NB4 (cell line): ENCODE measurements at regions not wholly inside any gene's neighbourhood (a gene's known extent, or its start where the extent isn't known, plus 50 kb on each side); places are given as distances from the start of the nearest gene placed in this dataset.

Source experiments
- DNase-seq: peaks from one replicate; pipeline ENCODE4 v3.0.0; 2010; ENCODE audit warnings: low read depth
- H3K4me3 ChIP-seq: one replicate; pipeline ENCODE4 v1.5.1; 2011; ENCODE audit warnings: mild to moderate bottlenecking, low read depth, low read length, moderate library complexity
- MYC ChIP-seq: IDR thresholded peaks from 2 replicates; pipeline ENCODE4 v1.6.1; 2011; ENCODE audit warnings: low read depth, low read length
- POLR2A ChIP-seq: IDR thresholded peaks from 2 replicates; pipeline ENCODE4 v1.6.1; 2011; ENCODE audit warnings: mild to moderate bottlenecking; ENCODE audit not compliant: insufficient read length; ENCODE audit errors: extremely low read depth
- TF ChIP-seq, protein P1 (sequence below): IDR thresholded peaks from one replicate; pipeline ENCODE4 v1.5.1; 2012; ENCODE audit warnings: low read depth, low read length
- TF ChIP-seq, protein P2 (sequence below): IDR thresholded peaks from 2 replicates; pipeline ENCODE4 v1.6.1; 2011; ENCODE audit warnings: low read depth, low read length

DNA sequence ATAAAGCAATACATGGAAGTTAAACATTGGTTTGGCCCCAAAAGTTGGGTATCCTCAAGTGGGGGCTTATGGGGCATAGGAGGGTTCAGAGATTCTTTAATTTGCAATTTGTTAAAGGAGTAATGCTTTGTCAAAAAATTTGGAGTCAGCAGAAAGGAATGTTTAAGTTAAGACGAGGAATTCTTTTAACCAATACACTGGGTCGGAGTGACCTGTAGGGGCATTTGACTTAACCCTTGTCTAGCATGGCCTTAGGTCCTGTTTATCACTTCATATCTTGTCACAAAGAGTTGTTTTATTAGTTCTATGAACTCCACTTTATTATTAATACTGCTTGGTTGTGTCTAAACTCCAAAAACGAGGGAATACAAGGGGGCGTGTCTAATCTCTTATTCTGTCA lies 656.1 kb upstream of the RORB start:
- no peak for DNase-seq
- H3K4me3 ChIP-seq: no peak overlapping the region
- TF ChIP-seq, protein P1, sequence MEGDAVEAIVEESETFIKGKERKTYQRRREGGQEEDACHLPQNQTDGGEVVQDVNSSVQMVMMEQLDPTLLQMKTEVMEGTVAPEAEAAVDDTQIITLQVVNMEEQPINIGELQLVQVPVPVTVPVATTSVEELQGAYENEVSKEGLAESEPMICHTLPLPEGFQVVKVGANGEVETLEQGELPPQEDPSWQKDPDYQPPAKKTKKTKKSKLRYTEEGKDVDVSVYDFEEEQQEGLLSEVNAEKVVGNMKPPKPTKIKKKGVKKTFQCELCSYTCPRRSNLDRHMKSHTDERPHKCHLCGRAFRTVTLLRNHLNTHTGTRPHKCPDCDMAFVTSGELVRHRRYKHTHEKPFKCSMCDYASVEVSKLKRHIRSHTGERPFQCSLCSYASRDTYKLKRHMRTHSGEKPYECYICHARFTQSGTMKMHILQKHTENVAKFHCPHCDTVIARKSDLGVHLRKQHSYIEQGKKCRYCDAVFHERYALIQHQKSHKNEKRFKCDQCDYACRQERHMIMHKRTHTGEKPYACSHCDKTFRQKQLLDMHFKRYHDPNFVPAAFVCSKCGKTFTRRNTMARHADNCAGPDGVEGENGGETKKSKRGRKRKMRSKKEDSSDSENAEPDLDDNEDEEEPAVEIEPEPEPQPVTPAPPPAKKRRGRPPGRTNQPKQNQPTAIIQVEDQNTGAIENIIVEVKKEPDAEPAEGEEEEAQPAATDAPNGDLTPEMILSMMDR: no peak
- TF ChIP-seq MYC (no peak), POLR2A (no peak)
- TF ChIP-seq, protein P2, sequence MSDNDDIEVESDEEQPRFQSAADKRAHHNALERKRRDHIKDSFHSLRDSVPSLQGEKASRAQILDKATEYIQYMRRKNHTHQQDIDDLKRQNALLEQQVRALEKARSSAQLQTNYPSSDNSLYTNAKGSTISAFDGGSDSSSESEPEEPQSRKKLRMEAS: no peak

DNA sequence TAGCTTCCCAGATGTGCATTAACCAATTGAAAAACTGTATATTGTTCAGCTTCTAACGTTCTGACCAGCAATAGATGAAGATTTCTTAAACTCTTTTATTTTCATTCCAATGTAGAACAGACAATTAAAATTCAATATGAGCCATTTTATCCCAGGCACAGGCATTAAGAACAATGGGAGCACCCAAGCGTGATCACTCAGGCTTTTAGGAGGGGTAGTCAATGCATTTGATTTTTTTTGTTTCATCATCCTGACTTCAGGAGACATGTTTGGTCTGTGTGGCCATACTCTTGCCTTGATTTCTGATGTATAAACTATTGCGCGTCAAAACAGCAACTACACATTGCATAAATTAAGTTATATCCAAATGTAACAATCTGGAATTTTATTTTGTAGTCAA lies 653.0 kb upstream of the RORB start:
- H3K4me3 ChIP-seq: no peak overlapping the region
- no peak for TF ChIP-seq MYC
- no peak for TF ChIP-seq POLR2A
- TF ChIP-seq, protein P2: no peak
- no peak for DNase-seq

DNA sequence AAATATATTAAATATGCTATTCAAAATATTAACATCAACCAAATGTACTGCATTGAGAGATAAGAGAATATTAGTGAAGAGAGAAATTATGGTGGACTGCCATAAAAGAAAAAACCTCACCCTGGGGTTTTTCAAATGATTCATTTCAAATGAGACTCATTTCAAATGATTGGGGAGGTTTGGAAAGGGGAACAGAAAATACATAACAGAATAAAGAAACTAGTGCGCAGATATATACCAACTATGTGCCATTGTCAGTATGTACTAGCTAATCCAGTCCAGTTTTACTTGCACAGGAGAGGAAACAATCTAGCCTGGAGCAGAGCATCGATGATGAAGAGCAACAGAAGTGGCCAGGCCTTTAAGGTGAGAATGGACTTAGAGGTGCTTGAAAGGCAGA lies 651.6 kb upstream of the RORB start:
- no peak for DNase-seq
- no peak overlapping the region for H3K4me3 ChIP-seq

DNA sequence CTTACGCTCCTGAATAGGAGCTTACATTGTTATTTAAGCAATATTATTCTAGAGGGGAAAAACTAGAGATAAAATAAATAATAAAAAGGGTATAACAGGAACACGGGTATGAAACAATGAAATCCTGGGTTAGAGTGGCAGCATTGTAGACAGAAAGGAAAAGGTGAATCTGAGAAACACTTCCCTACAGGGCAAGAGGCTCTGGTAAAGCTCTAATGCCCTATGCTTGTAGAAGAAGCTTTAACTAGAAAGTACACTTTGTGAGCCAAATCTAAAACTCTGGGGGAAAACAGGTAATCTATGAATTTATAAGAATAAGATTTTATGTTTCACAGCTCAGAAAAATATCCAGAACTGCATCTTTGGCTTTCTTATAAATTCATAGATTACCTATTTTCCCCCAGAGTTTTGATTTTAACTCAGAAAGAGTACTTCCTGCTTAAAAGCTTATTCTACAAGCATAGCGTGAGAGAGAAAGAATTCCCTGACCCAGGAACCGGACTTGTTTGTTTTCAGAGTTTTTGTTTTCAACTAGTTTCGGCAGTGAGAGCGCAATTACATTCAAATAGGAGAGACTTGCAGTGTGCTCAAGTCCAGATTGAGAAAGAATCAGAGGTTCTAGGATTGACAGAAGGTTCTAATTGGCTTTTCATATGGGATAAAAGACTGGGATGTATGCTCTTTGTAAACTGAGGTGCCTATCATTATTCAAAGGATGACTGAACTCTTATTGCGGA lies 651.0 kb upstream of the RORB start:
- no peak for DNase-seq
- TF ChIP-seq, protein P2: no peak
- TF ChIP-seq MYC (no peak), POLR2A (no peak)
- TF ChIP-seq, protein P1: no peak
- no peak overlapping the region for H3K4me3 ChIP-seq

More for the DNA sequence above, 651.6 kb upstream of the RORB start:
- TF ChIP-seq, protein P1: no peak
- no peak for TF ChIP-seq POLR2A

DNA sequence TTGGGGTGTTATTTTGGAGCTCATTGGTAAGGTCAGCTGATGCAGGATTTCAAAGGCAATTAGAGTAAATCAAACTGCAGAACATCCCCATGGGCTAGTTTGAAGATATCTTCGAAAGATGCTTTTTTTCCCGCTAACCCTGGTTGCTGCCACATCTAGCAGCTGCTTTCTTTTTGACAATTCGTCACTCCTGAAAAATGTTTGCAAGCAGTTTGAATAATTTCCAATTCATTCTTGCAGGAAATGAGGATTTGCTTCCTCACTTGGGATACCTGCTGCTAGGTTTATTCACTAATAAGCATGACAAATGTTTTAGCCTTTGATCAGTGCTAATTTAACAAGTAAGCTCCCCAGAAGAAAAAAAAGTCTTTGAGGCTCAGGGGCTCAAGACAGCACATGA lies 649.6 kb upstream of the RORB start:
- no peak for DNase-seq

DNA sequence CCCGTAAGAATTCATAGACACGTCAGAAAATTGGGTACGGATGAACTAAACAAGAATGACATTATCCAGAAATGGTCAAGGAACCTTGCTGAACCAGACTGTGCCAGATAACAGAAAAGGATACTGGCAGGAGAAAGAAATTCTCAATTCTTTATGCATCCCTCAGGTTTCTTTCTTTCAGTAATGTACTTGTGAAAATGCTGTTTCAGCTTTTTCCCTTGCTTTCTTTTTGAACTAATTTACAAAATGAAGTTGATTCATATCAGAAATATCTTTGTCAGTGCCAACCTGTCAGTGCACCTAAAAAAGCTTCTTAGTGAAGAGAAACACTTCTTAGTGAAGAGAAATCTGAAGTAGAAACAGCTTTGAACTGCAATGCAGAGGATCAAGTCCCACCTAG lies 643.6 kb upstream of the RORB start:
- no peak for TF ChIP-seq POLR2A
- TF ChIP-seq MYC: no peak
- TF ChIP-seq, protein P2: no peak
- DNase-seq: no peak
- H3K4me3 ChIP-seq: no peak overlapping the region

More for the DNA sequence above, 649.6 kb upstream of the RORB start:
- TF ChIP-seq, protein P1: no peak
- TF ChIP-seq POLR2A (no peak), MYC (no peak)
- TF ChIP-seq, protein P2: no peak
- H3K4me3 ChIP-seq: no peak overlapping the region
